AG08395 (cell line): ENCODE measurements at regions not wholly inside any gene's neighbourhood (a gene's known extent, or its start where the extent isn't known, plus 50 kb on each side); places are given as distances from the start of the nearest gene placed in this dataset.
A peak's percentile ranks its signal among the peaks of the same experiment; 100 is the strongest.

ENCODE experiments used
- DNase-seq: peaks from one replicate; pipeline ENCODE4 v3.0.0; 2012; ENCODE audit warnings: mixed read lengths, low spot score

DNA sequence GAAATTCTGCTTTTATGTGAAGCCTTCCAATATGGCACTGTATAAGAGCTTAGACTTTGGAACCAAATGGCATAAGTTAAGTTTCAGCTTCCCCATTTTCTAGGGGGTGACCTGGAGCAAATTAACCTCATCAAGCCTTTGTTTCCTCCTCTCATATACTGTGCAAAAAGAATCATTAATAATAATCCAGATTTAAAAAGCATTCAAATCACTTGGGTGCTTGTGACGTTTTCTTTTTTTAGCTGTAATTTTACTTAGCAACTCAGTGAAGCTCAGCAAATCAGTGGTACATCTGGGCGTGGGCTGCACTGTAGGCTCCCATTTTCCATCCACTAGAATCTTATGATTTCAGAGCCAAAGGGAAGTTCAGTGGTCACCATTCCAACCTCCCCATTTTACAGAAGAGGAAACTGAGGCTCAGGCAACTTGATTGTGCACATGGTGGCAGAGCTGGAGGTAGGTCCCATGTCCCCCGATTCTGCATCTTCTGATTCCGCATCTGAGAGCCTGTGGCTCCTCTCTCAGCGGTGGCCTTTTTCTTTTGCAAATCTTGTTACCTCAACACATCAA, 131.2 kb downstream of the SNAPC1 start:
- DNase-seq, result no peak

GRCh38 chr14:61894452-61895077, 132.3 kb downstream of the SNAPC1 start:
- peak; percentile 72 for DNase-seq

DNA sequence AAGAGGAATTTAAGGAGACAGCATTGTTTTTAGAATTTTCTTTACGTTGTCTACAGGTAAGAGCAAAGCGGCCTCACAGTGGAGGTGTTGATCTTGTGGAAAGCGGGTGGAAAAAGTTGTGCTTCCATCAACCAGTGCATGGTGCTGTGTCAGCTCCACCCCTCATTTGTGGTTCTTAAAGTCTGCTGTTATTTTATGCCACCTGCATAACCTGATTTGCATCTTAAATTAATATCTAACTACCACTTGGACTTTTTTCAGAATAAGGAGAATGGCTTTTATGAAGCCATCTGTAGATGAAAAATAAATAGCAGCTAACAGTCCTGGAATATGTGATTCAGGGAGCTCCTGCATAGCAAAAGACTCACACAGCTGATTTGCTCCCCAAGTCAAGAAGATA, 135.1 kb downstream of the SNAPC1 start:
- DNase-seq, result no peak

- no peak for DNase-seq
Measured at GRCh38 chr14:61898568-61898967, 136.3 kb downstream of the SNAPC1 start.

- DNase-seq, result no peak
Measured at GRCh38 chr14:61899497-61899896, 137.3 kb downstream of the SNAPC1 start.

- DNase-seq, result no peak
Measured at GRCh38 chr14:61904946-61905345, 142.7 kb downstream of the SNAPC1 start.

DNA sequence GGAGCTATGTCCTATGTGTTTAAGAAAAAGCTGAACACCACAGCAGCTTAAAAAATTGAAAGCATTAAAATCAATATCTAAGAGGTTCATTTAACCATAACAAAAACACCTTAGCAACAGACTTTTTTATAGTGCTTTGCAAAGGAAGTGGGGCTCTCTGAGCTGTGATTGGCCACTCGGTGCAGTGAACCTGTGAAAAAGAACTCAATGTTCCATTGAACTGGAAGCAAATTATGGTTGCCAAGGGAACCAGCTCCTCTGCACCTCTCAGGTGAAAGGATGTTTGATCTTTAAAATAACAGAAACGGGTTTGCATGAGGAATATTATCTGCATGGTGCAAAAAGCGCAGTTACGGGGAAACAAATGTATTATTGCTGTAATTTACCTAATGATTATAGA, 149.4 kb downstream of the SNAPC1 start:
- DNase-seq, result no peak

- DNase-seq, result no peak
Measured at GRCh38 chr14:61918998-61919397, 156.8 kb downstream of the SNAPC1 start.

GRCh38 chr14:61923348-61923747, 161.1 kb downstream of the SNAPC1 start:
- no peak for DNase-seq

- no peak for DNase-seq
Measured at GRCh38 chr14:61925043-61925442, 162.8 kb downstream of the SNAPC1 start.

GRCh38 chr14:61925732-61926435, 163.7 kb downstream of the SNAPC1 start:
- DNase-seq, result no peak

GRCh38 chr14:61927060-61927459, 164.8 kb downstream of the SNAPC1 start:
- no peak for DNase-seq

DNA sequence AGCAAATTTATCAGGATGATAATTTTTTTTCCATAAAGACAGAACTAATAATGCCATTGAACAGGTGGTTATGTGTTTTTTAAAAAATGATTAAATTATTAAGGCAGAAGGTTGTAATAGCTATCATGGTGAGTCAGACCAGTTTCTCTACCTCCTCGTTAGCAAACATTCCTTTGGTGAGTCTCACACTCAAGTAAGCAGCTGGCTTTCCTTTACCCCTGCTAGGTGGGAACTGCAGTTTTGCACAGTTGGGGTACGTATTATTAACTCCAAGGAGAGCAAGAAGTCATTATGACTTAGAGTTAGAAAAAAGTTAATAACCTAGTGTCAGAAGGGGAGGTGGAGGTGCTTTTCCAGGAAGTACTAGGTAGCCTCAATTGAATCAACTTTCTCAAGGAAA, 165.3 kb downstream of the SNAPC1 start:
- peak; percentile 20 for DNase-seq

GRCh38 chr14:61928300-61928699, 166.1 kb downstream of the SNAPC1 start:
- DNase-seq, result no peak

DNA sequence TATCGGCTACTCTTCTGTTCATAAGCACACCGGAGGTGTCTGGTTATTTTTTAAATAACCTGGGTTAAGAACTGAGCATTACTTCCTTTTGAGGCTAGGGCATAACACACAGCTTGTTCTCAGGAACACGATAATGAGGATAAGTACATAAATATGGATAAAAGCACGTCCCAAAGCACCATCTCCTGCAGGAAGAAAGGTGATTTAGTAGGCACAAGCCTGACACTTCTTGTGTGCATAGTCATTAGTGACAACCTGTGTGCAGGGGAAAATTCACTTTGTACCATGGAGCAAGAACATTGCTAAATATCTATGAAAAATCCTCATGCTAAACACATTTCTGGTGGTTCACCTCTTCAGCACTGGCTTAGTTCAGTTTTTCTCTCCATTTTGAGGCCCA, 166.5 kb downstream of the SNAPC1 start:
- no peak for DNase-seq

- no peak for DNase-seq
Measured at GRCh38 chr14:61929651-61930050, 167.4 kb downstream of the SNAPC1 start.

- no peak for DNase-seq
Measured at GRCh38 chr14:61930101-61930857, 168.1 kb downstream of the SNAPC1 start.

GRCh38 chr14:61932974-61933373, 170.8 kb downstream of the SNAPC1 start:
- DNase-seq, result no peak

GRCh38 chr14:61934385-61934784, 172.2 kb downstream of the SNAPC1 start:
- peak; percentile 42 for DNase-seq

GRCh38 chr14:61939776-61940175, 177.6 kb downstream of the SNAPC1 start:
- DNase-seq, result no peak

GRCh38 chr14:61940666-61941420, 178.6 kb downstream of the SNAPC1 start:
- no peak for DNase-seq
